GM12878 (cell line): ENCODE measurements at regions not wholly inside any gene's neighbourhood (a gene's known extent, or its start where the extent isn't known, plus 50 kb on each side); places are given as distances from the start of the nearest gene placed in this dataset.

Source experiments
- ATAC-seq: fragments of 200-7000 bp; cut with Tn5 transposase; 3 replicates; pipeline ENCODE4 v1.9.1; 2020; ENCODE audit warnings: mild to moderate bottlenecking, moderate library complexity
- BruUV-seq: library from RNA; stranded (reverse); fragments of 400-500 nt; replicated peaks from 2 replicates; lab custom pipeline; 2021; lab: Mats Ljungman, UMichigan
- CTCF ChIA-PET: fragments of 300-600 bp; sonication (Branson Sonifier 250); formaldehyde crosslinking; extraction: SDS; loops from one replicate; lab custom pipeline; 2021; ENCODE audit warnings: inconsistent platforms; lab: Yijun Ruan, JAX
- POLR2A ChIA-PET: fragments of 350-600 bp; formaldehyde crosslinking; extraction: SDS; loops from one replicate; lab custom pipeline; 2021; ENCODE audit warnings: inconsistent platforms; lab: Charles Lee
- RAD21 ChIA-PET: fragments of 300-600 bp; sonication (Branson Sonifier 250); formaldehyde crosslinking; loops from one replicate; lab custom pipeline; 2023; ENCODE audit warnings: antibody characterized with exemption; ENCODE audit not compliant: unreplicated experiment; lab: Charles Lee
- SMC1A ChIA-PET: fragments of 300-600 bp; sonication (Branson Sonifier 250); formaldehyde crosslinking; loops from one replicate; lab custom pipeline; 2023; ENCODE audit not compliant: unreplicated experiment, uncharacterized antibody; lab: Charles Lee
- DNase-seq: peaks from one replicate; pipeline ENCODE4 v3.0.0-alpha.2; 2011; ENCODE audit warnings: low read depth, low spot score
- FAIRE-seq: peaks from 3 replicates; lab custom pipeline; 2011; peaks lifted over from hg19 to GRCh38; lab: Jason Lieb, UNC
- H2AFZ ChIP-seq: 2 replicates; pipeline ENCODE4 v1.6.0; 2011; ENCODE audit warnings: low read depth, low read length, control low read depth; ENCODE audit not compliant: control insufficient read depth
- H3K27ac ChIP-seq: 2 replicates; pipeline ENCODE4 v1.5.1; 2011; ENCODE audit warnings: control low read depth; ENCODE audit not compliant: control insufficient read depth, insufficient read depth
- H3K27me3 ChIP-seq, 2 experiments: replicated peaks in 1 of 2; 2 replicates each; pipeline versions ENCODE4 v1.6.0 to v1.6.1; 2011; ENCODE audit warnings: low read length in 1 of 2; ENCODE audit not compliant: control insufficient read depth in 2 of 2, insufficient read depth in 2 of 2
- H3K36me3 ChIP-seq, 2 experiments: 2 replicates each; pipeline ENCODE4 v1.5.1; 2011; ENCODE audit warnings: low read length in 1 of 2; ENCODE audit not compliant: control insufficient read depth in 2 of 2, insufficient read depth in 2 of 2
- H3K4me1 ChIP-seq: 2 replicates; pipeline ENCODE4 v1.6.1; 2011; ENCODE audit warnings: mild to moderate bottlenecking, low read length, moderate library complexity, mixed read lengths; ENCODE audit not compliant: control insufficient read depth, insufficient read depth
- H3K4me2 ChIP-seq: 2 replicates; pipeline ENCODE4 v1.6.0; 2011; ENCODE audit warnings: control low read depth; ENCODE audit not compliant: control insufficient read depth, insufficient read depth
- H3K4me3 ChIP-seq: fragments of 200-600 bp; sonication (generic); 2 replicates; pipeline ENCODE4 v1.5.1; 2016
- H3K79me2 ChIP-seq: 2 replicates; pipeline ENCODE4 v1.6.0; 2011; ENCODE audit warnings: low read length; ENCODE audit not compliant: control insufficient read depth, insufficient read depth
- H3K9ac ChIP-seq: 2 replicates; pipeline ENCODE4 v1.8.0; 2011; ENCODE audit warnings: low read length, control low read depth, mixed read lengths; ENCODE audit not compliant: control insufficient read depth, insufficient read depth
- H3K9me3 ChIP-seq: replicated peaks from 3 replicates; pipeline ENCODE4 v1.5.1; 2011; ENCODE audit warnings: mild to moderate bottlenecking, low read length; ENCODE audit not compliant: control insufficient read depth, insufficient read depth
- H4K20me1 ChIP-seq: 2 replicates; pipeline ENCODE4 v1.6.0; 2011; ENCODE audit not compliant: control insufficient read depth, insufficient read depth
- IRF4 ChIP-seq: IDR thresholded peaks from 2 replicates; pipeline ENCODE4 v1.6.1; 2011; ENCODE audit warnings: low read depth, low read length
- KDM1A ChIP-seq: fragments of 200-600 bp; sonication (generic); IDR thresholded peaks from 2 replicates; pipeline ENCODE4 v1.6.1; 2016; ENCODE audit warnings: borderline replicate concordance
- PKNOX1 ChIP-seq: fragments of 450-650 bp; IDR thresholded peaks from 2 replicates; pipeline ENCODE4 v1.6.1; 2016; ENCODE audit warnings: mild to moderate bottlenecking
- SREBF1 ChIP-seq: IDR thresholded peaks from 2 replicates; pipeline ENCODE4 v1.6.1; 2012; ENCODE audit warnings: mild to moderate bottlenecking, low read length
- STAT3 ChIP-seq: IDR thresholded peaks from 2 replicates; pipeline ENCODE4 v1.6.1; 2011; ENCODE audit warnings: low read depth, low read length, improper control_type of control experiment
- TCF12 ChIP-seq: IDR thresholded peaks from 2 replicates; pipeline ENCODE4 v1.6.1; 2011; ENCODE audit warnings: low read depth, mild to moderate bottlenecking, low read length
- TCF7 ChIP-seq: IDR thresholded peaks from 2 replicates; pipeline ENCODE4 v1.6.1; 2014; ENCODE audit warnings: antibody characterized with exemption, borderline replicate concordance
- ZZZ3 ChIP-seq: IDR thresholded peaks from 2 replicates; pipeline ENCODE4 v1.6.1; 2011; ENCODE audit warnings: low read depth; ENCODE audit not compliant: control insufficient read depth, insufficient read length
- WGBS: methylation state at CpG from one replicate; pipeline ENCODE4 v1.1.6; 2016; ENCODE audit warnings: low lambda C conversion rate; ENCODE audit not compliant: insufficient replicate concordance, insufficient coverage; ENCODE audit errors: missing lambda C conversion rate; 5-methylcytosine and 5-hydroxymethylcytosine counted together
- in situ Hi-C: fragments of 300-500 bp; cut with MboI; formaldehyde crosslinking; loops from 9 replicates; pipeline ENCODE4 v1.14.3; 2018; ENCODE audit warnings: mixed read lengths
- intact Hi-C: fragments of 100-400 bp; cut with micrococcal nuclease; formaldehyde crosslinking; loops from one replicate; pipeline ENCODE4 v1.14.2; 2022; ENCODE audit not compliant: unreplicated experiment

DNA sequence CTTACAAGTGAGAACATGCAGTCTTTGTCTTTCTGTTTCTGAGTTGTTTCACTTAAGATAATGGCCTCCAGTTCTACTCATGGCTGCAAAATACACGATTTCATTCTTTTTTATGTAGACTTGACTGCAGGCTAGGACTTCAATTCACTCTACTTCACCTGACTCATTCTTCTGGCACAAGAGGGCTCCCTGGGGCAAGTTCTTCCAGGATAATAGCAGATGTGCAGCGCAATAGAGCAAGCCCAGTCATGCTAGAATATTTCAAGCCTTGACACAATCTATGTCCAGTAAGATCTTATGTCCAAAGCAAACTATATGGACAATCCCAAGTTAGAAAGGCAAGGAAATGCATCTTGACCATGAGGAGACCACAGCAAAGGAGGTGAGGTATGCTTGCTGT lies 211.7 kb upstream of the GADL1 start:
- Histone ChIP-seq H3K9me3 (no peaks in the 10 kb centered on the region; the same call in 2 of the 3 replicates), H3K9ac (no peak overlapping the region), H3K4me1 (no peaks in the 10 kb centered on the region), H3K79me2 (no peaks in the 10 kb centered on the region), H2AFZ (no peak overlapping the region), H3K27ac (no peak overlapping the region), H3K4me3 (no peak overlapping the region), H3K4me2 (no peak overlapping the region), H3K36me3 (no peaks in the 10 kb centered on the region), H3K27me3 (no peaks in the 10 kb centered on the region), H4K20me1 (no peaks in the 10 kb centered on the region)
- TF ChIP-seq TCF12, result no peak
- no peak for TF ChIP-seq STAT3
- no peak for TF ChIP-seq KDM1A
- no peak for TF ChIP-seq IRF4
- TF ChIP-seq ZZZ3, result no peak
- no peak for TF ChIP-seq SREBF1
- intact Hi-C loops, result no loop called here
- no peak for DNase-seq
- SMC1A ChIA-PET, result interaction anchor here (1.0 to 2.9 kb wide), 2 partner anchors 10 to 23 kb away, joined by 3 to 7 read pairs; no protein-coding TSS in a partner anchor
- in situ Hi-C loops, result no loop called here
- POLR2A ChIA-PET, result no interaction called here
- CTCF ChIA-PET, result no interaction called here
- no peak for FAIRE-seq
- no TSS peak for BruUV-seq
- RAD21 ChIA-PET, result no interaction called here
- ATAC-seq, result no peak
- 20% methylated on average over 2 of the region's 2 CpGs for WGBS

GRCh38 chr3:31106912-31107311 lies 212.5 kb upstream of the GADL1 start:
- H3K4me3 ChIP-seq, result no peak overlapping the region
- no peaks in the 10 kb centered on the region for H3K36me3 ChIP-seq
- ChIA-PET RAD21 (no interaction called here), POLR2A (no interaction called here), SMC1A (interaction anchor here (1.0 to 2.9 kb wide), 2 partner anchors 11 to 22 kb away, joined by 3 to 7 read pairs; no protein-coding TSS in a partner anchor), CTCF (no interaction called here)
- H3K79me2 ChIP-seq, result no peaks in the 10 kb centered on the region
- intact Hi-C loops (no loop called here), in situ Hi-C loops (no loop called here)
- H4K20me1 ChIP-seq, result no peaks in the 10 kb centered on the region
- peak; percentile 32 for DNase-seq
- H3K9me3 ChIP-seq, result no peaks in the 10 kb centered on the region; the same call in 2 of the 3 replicates
- H3K4me1 ChIP-seq, result no peaks in the 10 kb centered on the region
- WGBS, result 23% methylated on average over 2 of the region's 2 CpGs
- H3K9ac ChIP-seq, result no peak overlapping the region
- H3K27me3 ChIP-seq, result no peaks in the 10 kb centered on the region
- ATAC-seq, result peak; percentile 98
- BruUV-seq, result no TSS peak
- H2AFZ ChIP-seq, result no peak overlapping the region
- no peak overlapping the region for H3K27ac ChIP-seq
- peak; percentile 49 for FAIRE-seq
- no peak overlapping the region for H3K4me2 ChIP-seq
- TF ChIP-seq TCF7, result no peak
- TF ChIP-seq PKNOX1, result peak; percentile 68; the same call in 1 of the 2 replicates
